HG03060 (cell line): ENCODE measurements at regions not wholly inside any gene's neighbourhood (a gene's known extent, or its start where the extent isn't known, plus 50 kb on each side); places are given as distances from the start of the nearest gene placed in this dataset.
A peak's percentile ranks its signal among the peaks of the same experiment; 100 is the strongest.

Source experiments
- ATAC-seq: cut with Tn5 transposase; IDR thresholded peaks from one replicate; pipeline ENCODE4 v1.9.1; 2021; ENCODE audit warnings: low read depth, moderate number of reproducible peaks; ENCODE audit not compliant: unreplicated experiment

GRCh38 chr14:22393796-22394195 lies 195.2 kb downstream of the DAD1 start:
- no peak for ATAC-seq

GRCh38 chr14:22391908-22392565 lies 197.0 kb downstream of the DAD1 start:
- no peak for ATAC-seq

GRCh38 chr14:22390824-22391461 lies 198.1 kb downstream of the DAD1 start:
- no peak for ATAC-seq

GRCh38 chr14:22390195-22390594 lies 198.8 kb downstream of the DAD1 start:
- no peak for ATAC-seq

- no peak for ATAC-seq
These were observed 200.1 kb downstream of the DAD1 start for GRCh38 chr14:22388669-22389595.

GRCh38 chr14:22387776-22388241 lies 201.2 kb downstream of the DAD1 start:
- ATAC-seq = no peak

- no peak for ATAC-seq
These were observed 201.9 kb downstream of the DAD1 start for GRCh38 chr14:22386924-22387775.

GRCh38 chr14:22384974-22385526 lies 204.0 kb downstream of the DAD1 start:
- ATAC-seq = no peak

GRCh38 chr14:22384167-22384549 lies 204.9 kb downstream of the DAD1 start:
- ATAC-seq = no peak

GRCh38 chr14:22383515-22384166 lies 205.4 kb downstream of the DAD1 start:
- ATAC-seq = peak; percentile 34

- no peak for ATAC-seq
These were observed 206.1 kb downstream of the DAD1 start for GRCh38 chr14:22382955-22383354.

- no peak for ATAC-seq
These were observed 206.6 kb downstream of the DAD1 start for GRCh38 chr14:22382395-22382794.

GRCh38 chr14:22381766-22382165 lies 207.3 kb downstream of the DAD1 start:
- no peak for ATAC-seq

- ATAC-seq = no peak
These were observed 207.6 kb downstream of the DAD1 start for GRCh38 chr14:22381408-22381760.

- no peak for ATAC-seq
These were observed 208.2 kb downstream of the DAD1 start for GRCh38 chr14:22380571-22381407.

GRCh38 chr14:22379727-22380126 lies 209.3 kb downstream of the DAD1 start:
- ATAC-seq = no peak

GRCh38 chr14:22378181-22378580 lies 210.8 kb downstream of the DAD1 start:
- no peak for ATAC-seq

- no peak for ATAC-seq
These were observed 213.6 kb downstream of the DAD1 start for GRCh38 chr14:22375321-22375930.
